Muscle of back (tissue), 3 donors: ENCODE measurements at regions not wholly inside any gene's neighbourhood (a gene's known extent, or its start where the extent isn't known, plus 50 kb on each side); places are given as distances from the start of the nearest gene placed in this dataset.
A peak's percentile ranks its signal among the peaks of the same experiment; 100 is the strongest.

ENCODE experiments used
- DNase-seq, 3 donors: peaks; one replicate each; pipeline versions ENCODE4 v3.0.0 to v3.0.0-alpha.2; 2013

GRCh38 chr20:60371384-60371783 lies 413.2 kb downstream of the CDH26 start:
- peak in 2 of 3 donors; percentile 15 to 25 for DNase-seq

GRCh38 chr20:60372275-60372674 lies 414.1 kb downstream of the CDH26 start:
- DNase-seq: peak in 1 of 3 donors; percentile 11

- DNase-seq: peak in 2 of 3 donors; percentile 18 to 30
Measured at GRCh38 chr20:60372822-60373221, 414.6 kb downstream of the CDH26 start.

GRCh38 chr20:60378620-60379019 lies 420.4 kb downstream of the CDH26 start:
- DNase-seq: no peak

GRCh38 chr20:60381643-60382400 lies 423.6 kb downstream of the CDH26 start:
- DNase-seq: no peak

- no peak for DNase-seq
Measured at GRCh38 chr20:60389441-60389840, 431.2 kb downstream of the CDH26 start.

GRCh38 chr20:60389882-60390281 lies 431.7 kb downstream of the CDH26 start:
- DNase-seq: no peak

- DNase-seq: peak; percentile 65 to 80 (median 69)
Measured at GRCh38 chr20:60395991-60396390, 437.8 kb downstream of the CDH26 start.

GRCh38 chr20:60400567-60400966 lies 442.3 kb downstream of the CDH26 start:
- no peak for DNase-seq

- DNase-seq: no peak
Measured at GRCh38 chr20:60402189-60403058, 444.2 kb downstream of the CDH26 start.

GRCh38 chr20:60403105-60403741 lies 445.0 kb downstream of the CDH26 start:
- peak; percentile 25 to 75 (median 63) for DNase-seq

- no peak for DNase-seq
Measured at GRCh38 chr20:60407011-60407771, 449.0 kb downstream of the CDH26 start.

GRCh38 chr20:60407938-60408337 lies 449.7 kb downstream of the CDH26 start:
- DNase-seq: no peak

GRCh38 chr20:60408435-60408834 lies 450.2 kb downstream of the CDH26 start:
- no peak for DNase-seq

- no peak for DNase-seq
Measured at GRCh38 chr20:60410618-60411264, 452.5 kb downstream of the CDH26 start.

- no peak for DNase-seq
Measured at GRCh38 chr20:60411813-60412212, 453.6 kb downstream of the CDH26 start.

- DNase-seq: no peak
Measured at GRCh38 chr20:60420676-60421229, 462.5 kb downstream of the CDH26 start.

GRCh38 chr20:60422848-60423247 lies 464.6 kb downstream of the CDH26 start:
- no peak for DNase-seq

GRCh38 chr20:60424267-60424902 lies 466.2 kb downstream of the CDH26 start:
- peak in 1 of 3 donors; percentile 7 for DNase-seq

GRCh38 chr20:60427516-60427915 lies 469.3 kb downstream of the CDH26 start:
- no peak for DNase-seq
